ENCODE measurements at regions not wholly inside any gene's neighbourhood (a gene's known extent, or its start where the extent isn't known, plus 50 kb on each side); places are given as distances from the start of the nearest gene placed in this dataset.
"Not testable (repeated sequence)": the region's sequence is repeated elsewhere in the genome, so short reads cannot be mapped to it uniquely, and the experiment has no call there.

DNA sequence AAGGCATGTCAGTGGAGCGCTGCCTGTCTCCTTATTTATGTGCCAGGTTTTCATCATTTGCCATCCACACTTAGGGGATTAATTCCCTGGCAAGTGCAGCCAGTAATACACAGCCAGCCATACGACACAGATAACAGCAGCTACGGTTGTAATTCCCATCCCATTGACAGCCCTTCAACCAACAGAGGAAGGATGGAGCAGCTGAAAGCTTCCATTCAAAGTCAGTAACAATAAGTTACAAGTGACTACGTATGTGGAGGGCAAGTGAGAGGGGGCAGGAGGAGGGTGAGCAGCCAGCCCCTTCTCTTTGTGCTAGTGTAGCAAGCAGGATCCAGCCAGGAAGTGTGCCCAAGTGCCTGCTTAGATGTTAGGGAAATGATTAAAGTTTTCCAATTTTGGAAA is 53.8 kb upstream of the LYRM9 start:
- Histone ChIP-seq H3K4me3 (ENCODE audit: low read depth in 2 of 2, low read length in 2 of 2) (no peak overlapping the region), H3K36me3 (ENCODE audit: control insufficient read depth, insufficient read depth, low read length) (no peaks in the 10 kb centered on the region), H3K4me1 (ENCODE audit: control insufficient read depth, insufficient read depth, low read length) (no peaks in the 10 kb centered on the region), H3K27me3 (ENCODE audit: control insufficient read depth, insufficient read depth, low read length) (no peaks in the 10 kb centered on the region), H3K9me3 (ENCODE audit: control insufficient read depth, insufficient read depth, low read depth, low read length) (no peaks in the 10 kb centered on the region), H3K27ac (ENCODE audit: low read length) (no peak overlapping the region)
- in situ Hi-C loops (cut with HindIII; ENCODE audit: low pct_unique_long_range_greater_than_20kb, low sequenced_read_pairs) (no loop called here), intact Hi-C loops (cut with micrococcal nuclease; ENCODE audit: unreplicated experiment) (no loop called here)
- ATAC-seq (no peak), DNase-seq (ENCODE audit: low read depth, low spot score) (no peak)
- BruUV-seq (replicated peaks) = no TSS peak
- TF ChIP-seq TCF7L2 (IDR thresholded peaks at IDR 0.05; ENCODE audit: low read depth, low read length) (no peak), POLR2AphosphoS5 (IDR thresholded peaks at IDR 0.05; ENCODE audit: low read depth, low read length) (no peak), SIN3A (IDR thresholded peaks at IDR 0.05; ENCODE audit: borderline replicate concordance, insufficient read depth, low read depth, low read length) (no peak)
- TF ChIP-seq, protein P1, sequence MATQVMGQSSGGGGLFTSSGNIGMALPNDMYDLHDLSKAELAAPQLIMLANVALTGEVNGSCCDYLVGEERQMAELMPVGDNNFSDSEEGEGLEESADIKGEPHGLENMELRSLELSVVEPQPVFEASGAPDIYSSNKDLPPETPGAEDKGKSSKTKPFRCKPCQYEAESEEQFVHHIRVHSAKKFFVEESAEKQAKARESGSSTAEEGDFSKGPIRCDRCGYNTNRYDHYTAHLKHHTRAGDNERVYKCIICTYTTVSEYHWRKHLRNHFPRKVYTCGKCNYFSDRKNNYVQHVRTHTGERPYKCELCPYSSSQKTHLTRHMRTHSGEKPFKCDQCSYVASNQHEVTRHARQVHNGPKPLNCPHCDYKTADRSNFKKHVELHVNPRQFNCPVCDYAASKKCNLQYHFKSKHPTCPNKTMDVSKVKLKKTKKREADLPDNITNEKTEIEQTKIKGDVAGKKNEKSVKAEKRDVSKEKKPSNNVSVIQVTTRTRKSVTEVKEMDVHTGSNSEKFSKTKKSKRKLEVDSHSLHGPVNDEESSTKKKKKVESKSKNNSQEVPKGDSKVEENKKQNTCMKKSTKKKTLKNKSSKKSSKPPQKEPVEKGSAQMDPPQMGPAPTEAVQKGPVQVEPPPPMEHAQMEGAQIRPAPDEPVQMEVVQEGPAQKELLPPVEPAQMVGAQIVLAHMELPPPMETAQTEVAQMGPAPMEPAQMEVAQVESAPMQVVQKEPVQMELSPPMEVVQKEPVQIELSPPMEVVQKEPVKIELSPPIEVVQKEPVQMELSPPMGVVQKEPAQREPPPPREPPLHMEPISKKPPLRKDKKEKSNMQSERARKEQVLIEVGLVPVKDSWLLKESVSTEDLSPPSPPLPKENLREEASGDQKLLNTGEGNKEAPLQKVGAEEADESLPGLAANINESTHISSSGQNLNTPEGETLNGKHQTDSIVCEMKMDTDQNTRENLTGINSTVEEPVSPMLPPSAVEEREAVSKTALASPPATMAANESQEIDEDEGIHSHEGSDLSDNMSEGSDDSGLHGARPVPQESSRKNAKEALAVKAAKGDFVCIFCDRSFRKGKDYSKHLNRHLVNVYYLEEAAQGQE (IDR thresholded peaks at IDR 0.05; ENCODE audit: insufficient read depth in 1 of 2, low read depth in 2 of 2, low read length in 1 of 2) = no peak
- TF ChIP-seq, protein P2, sequence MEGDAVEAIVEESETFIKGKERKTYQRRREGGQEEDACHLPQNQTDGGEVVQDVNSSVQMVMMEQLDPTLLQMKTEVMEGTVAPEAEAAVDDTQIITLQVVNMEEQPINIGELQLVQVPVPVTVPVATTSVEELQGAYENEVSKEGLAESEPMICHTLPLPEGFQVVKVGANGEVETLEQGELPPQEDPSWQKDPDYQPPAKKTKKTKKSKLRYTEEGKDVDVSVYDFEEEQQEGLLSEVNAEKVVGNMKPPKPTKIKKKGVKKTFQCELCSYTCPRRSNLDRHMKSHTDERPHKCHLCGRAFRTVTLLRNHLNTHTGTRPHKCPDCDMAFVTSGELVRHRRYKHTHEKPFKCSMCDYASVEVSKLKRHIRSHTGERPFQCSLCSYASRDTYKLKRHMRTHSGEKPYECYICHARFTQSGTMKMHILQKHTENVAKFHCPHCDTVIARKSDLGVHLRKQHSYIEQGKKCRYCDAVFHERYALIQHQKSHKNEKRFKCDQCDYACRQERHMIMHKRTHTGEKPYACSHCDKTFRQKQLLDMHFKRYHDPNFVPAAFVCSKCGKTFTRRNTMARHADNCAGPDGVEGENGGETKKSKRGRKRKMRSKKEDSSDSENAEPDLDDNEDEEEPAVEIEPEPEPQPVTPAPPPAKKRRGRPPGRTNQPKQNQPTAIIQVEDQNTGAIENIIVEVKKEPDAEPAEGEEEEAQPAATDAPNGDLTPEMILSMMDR (IDR thresholded peaks at IDR 0.05) = no peak
- ChIA-PET CTCF (no interaction called here), POLR2A (no interaction called here)

DNA sequence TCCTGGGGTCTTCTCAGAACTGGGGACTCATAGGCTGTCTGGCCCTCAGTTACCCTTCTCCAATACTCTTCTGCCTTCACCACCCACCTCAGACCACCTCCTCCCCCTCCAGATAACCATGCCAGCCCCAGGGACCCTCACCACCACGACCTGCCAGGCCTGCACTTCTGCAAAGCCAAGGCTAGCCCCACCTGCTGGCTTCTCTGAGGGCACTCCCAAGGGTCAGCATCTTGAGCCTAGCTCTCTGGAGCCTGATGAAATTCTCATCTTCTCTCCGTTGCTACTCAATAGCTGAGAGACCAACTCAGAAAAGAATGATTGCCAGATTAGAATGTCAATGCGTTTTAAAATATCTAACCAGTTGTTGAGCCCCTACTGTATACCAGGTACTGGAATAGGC is 56.1 kb upstream of the LYRM9 start:
- no peak overlapping the region for H3K4me3 ChIP-seq (ENCODE audit: low read depth in 2 of 2, low read length in 2 of 2)
- H3K9me3 ChIP-seq (ENCODE audit: control insufficient read depth, insufficient read depth, low read depth, low read length) = no peaks in the 10 kb centered on the region
- no peak for DNase-seq (ENCODE audit: low read depth, low spot score)
- ChIA-PET CTCF (interaction anchor here (0.7 kb wide), 2 partner anchors 10 to 37 kb away, joined by 3 read pairs; no protein-coding TSS in a partner anchor), POLR2A (interaction anchor here (0.6 to 0.7 kb wide), 2 partner anchors 108 to 249 kb away, joined by 3 to 11 read pairs; no protein-coding TSS in a partner anchor)
- ATAC-seq = no peak
- intact Hi-C loops (cut with micrococcal nuclease; ENCODE audit: unreplicated experiment) (no loop called here), in situ Hi-C loops (cut with HindIII; ENCODE audit: low pct_unique_long_range_greater_than_20kb, low sequenced_read_pairs) (no loop called here)
- no peaks in the 10 kb centered on the region for H3K36me3 ChIP-seq (ENCODE audit: control insufficient read depth, insufficient read depth, low read length)
- H3K27ac ChIP-seq (ENCODE audit: low read length) = no peak overlapping the region
- TF ChIP-seq POLR2AphosphoS5 (IDR thresholded peaks at IDR 0.05; ENCODE audit: low read depth, low read length) (no peak), TCF7L2 (IDR thresholded peaks at IDR 0.05; ENCODE audit: low read depth, low read length) (no peak), SIN3A (IDR thresholded peaks at IDR 0.05; ENCODE audit: borderline replicate concordance, insufficient read depth, low read depth, low read length) (no peak)
- TF ChIP-seq, protein P2 (IDR thresholded peaks at IDR 0.05) = no peak
- TF ChIP-seq, protein P1 (IDR thresholded peaks at IDR 0.05; ENCODE audit: insufficient read depth in 1 of 2, low read depth in 2 of 2, low read length in 1 of 2) = no peak
- BruUV-seq (replicated peaks) = no TSS peak
- no peaks in the 10 kb centered on the region; the same call in 1 of the 2 replicates for H3K27me3 ChIP-seq (ENCODE audit: control insufficient read depth, insufficient read depth, low read length)
- no peaks in the 10 kb centered on the region for H3K4me1 ChIP-seq (ENCODE audit: control insufficient read depth, insufficient read depth, low read length)

DNA sequence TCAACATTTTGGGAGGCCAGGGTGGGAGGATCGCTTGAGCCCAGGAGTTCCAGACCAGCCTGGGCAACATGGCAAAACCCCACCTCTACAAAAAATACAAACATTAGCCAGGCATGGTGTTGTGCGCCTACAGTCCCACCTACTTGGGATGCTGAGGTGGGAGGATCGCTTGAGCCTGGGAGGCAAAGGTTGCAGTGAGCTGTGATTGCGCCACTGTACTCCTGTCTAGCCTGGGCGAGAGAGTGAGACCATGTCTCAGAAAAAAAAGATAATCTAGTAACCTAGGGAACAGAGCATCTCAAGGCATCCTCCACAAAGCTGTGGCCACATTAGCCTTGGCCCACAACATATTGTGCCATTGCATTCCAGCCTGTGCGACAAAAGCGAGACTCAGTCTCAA is 57.1 kb upstream of the LYRM9 start:
- not testable (repeated sequence) for BruUV-seq (replicated peaks)

More for the DNA sequence above, 57.1 kb upstream of the LYRM9 start:
- H3K36me3 ChIP-seq (ENCODE audit: control insufficient read depth, insufficient read depth, low read length); ATAC-seq; H3K4me1 ChIP-seq (ENCODE audit: control insufficient read depth, insufficient read depth, low read length); H3K4me3 ChIP-seq (ENCODE audit: low read depth in 2 of 2, low read length in 2 of 2); in situ Hi-C loops (cut with HindIII; ENCODE audit: low pct_unique_long_range_greater_than_20kb, low sequenced_read_pairs); H3K27me3 ChIP-seq (ENCODE audit: control insufficient read depth, insufficient read depth, low read length); intact Hi-C loops (cut with micrococcal nuclease; ENCODE audit: unreplicated experiment); H3K27ac ChIP-seq (ENCODE audit: low read length); DNase-seq (ENCODE audit: low read depth, low spot score); H3K9me3 ChIP-seq (ENCODE audit: control insufficient read depth, insufficient read depth, low read depth, low read length): not testable (repeated sequence)
- CTCF ChIA-PET = interaction anchor here (0.7 kb wide), 1 partner anchor 11 kb away, joined by 3 read pairs; no protein-coding TSS in a partner anchor
- POLR2A ChIA-PET = interaction anchor here (0.7 kb wide), 1 partner anchor 250 kb away, joined by 11 read pairs; no protein-coding TSS in a partner anchor
